GM23338 (cell line): ENCODE measurements at regions not wholly inside any gene's neighbourhood (a gene's known extent, or its start where the extent isn't known, plus 50 kb on each side); places are given as distances from the start of the nearest gene placed in this dataset.

Source experiments
- CREB1 ChIP-seq: fragments of 250-450 bp; sonication (Bioruptor Pico); IDR thresholded peaks from 2 replicates; pipeline ENCODE4 v1.5.0; 2020; ENCODE audit warnings: low read depth, mild to moderate bottlenecking, moderate library complexity
- EZH2 ChIP-seq: fragments of 200-600 bp; sonication (generic); IDR thresholded peaks from one replicate; pipeline ENCODE4 v1.8.0; 2017; ENCODE audit warnings: antibody characterized with exemption, mild to moderate bottlenecking, low read depth; ENCODE audit not compliant: unreplicated experiment
- EZH2phosphoT487 ChIP-seq: fragments of 200-600 bp; sonication (generic); IDR thresholded peaks from one replicate; pipeline ENCODE4 v1.8.1; 2018; ENCODE audit warnings: antibody characterized with exemption; ENCODE audit not compliant: unreplicated experiment
- STAT1 ChIP-seq: IDR thresholded peaks from one replicate; pipeline ENCODE4 v1.6.1; 2016; ENCODE audit warnings: antibody characterized with exemption; ENCODE audit not compliant: unreplicated experiment
- ZNF331 ChIP-seq: fragments of 250-450 bp; sonication (Bioruptor Pico); IDR thresholded peaks from 2 replicates; pipeline ENCODE4 v1.5.0; 2020; ENCODE audit warnings: low read depth, mild to moderate bottlenecking, moderate library complexity
- ZNF462 ChIP-seq: fragments of 250-450 bp; sonication (Bioruptor Pico); IDR thresholded peaks from 2 replicates; pipeline ENCODE4 v1.5.0; 2020; ENCODE audit warnings: mild to moderate bottlenecking, moderate library complexity
- TF ChIP-seq, protein P1 (sequence below): IDR thresholded peaks from one replicate; pipeline ENCODE4 v1.6.1; 2018; ENCODE audit warnings: antibody characterized with exemption; ENCODE audit not compliant: unreplicated experiment

DNA sequence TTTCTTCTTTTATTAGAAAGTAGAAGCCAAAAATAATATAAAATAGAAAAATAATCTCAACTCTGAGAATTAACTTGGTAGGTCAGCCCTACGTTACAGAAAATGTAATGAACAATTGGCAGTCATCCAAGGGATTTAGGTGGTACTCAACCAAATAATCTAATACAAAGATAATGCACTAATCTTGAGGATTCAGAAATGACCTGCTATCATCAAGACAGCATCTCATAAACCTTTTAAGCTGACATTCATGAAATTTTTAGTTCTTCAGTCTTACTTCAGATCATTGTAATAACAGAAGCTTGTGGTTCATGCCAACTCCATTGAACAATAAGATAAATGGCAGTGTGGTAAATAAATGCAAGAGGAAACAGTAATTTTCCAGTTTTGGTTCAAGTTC is 1058.0 kb downstream of the MAT2B start (continued):
- TF ChIP-seq, protein P1, sequence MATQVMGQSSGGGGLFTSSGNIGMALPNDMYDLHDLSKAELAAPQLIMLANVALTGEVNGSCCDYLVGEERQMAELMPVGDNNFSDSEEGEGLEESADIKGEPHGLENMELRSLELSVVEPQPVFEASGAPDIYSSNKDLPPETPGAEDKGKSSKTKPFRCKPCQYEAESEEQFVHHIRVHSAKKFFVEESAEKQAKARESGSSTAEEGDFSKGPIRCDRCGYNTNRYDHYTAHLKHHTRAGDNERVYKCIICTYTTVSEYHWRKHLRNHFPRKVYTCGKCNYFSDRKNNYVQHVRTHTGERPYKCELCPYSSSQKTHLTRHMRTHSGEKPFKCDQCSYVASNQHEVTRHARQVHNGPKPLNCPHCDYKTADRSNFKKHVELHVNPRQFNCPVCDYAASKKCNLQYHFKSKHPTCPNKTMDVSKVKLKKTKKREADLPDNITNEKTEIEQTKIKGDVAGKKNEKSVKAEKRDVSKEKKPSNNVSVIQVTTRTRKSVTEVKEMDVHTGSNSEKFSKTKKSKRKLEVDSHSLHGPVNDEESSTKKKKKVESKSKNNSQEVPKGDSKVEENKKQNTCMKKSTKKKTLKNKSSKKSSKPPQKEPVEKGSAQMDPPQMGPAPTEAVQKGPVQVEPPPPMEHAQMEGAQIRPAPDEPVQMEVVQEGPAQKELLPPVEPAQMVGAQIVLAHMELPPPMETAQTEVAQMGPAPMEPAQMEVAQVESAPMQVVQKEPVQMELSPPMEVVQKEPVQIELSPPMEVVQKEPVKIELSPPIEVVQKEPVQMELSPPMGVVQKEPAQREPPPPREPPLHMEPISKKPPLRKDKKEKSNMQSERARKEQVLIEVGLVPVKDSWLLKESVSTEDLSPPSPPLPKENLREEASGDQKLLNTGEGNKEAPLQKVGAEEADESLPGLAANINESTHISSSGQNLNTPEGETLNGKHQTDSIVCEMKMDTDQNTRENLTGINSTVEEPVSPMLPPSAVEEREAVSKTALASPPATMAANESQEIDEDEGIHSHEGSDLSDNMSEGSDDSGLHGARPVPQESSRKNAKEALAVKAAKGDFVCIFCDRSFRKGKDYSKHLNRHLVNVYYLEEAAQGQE, result no peak
- no peak for TF ChIP-seq CREB1 (CRISPR knock-in tag)
- no peak for TF ChIP-seq STAT1
- TF ChIP-seq EZH2phosphoT487, result no peak
- TF ChIP-seq ZNF462 (CRISPR knock-in tag), result no peak
- TF ChIP-seq ZNF331 (CRISPR knock-in tag), result no peak
- TF ChIP-seq EZH2, result no peak
